HG03280 (cell line): ENCODE measurements at regions not wholly inside any gene's neighbourhood (a gene's known extent, or its start where the extent isn't known, plus 50 kb on each side); places are given as distances from the start of the nearest gene placed in this dataset.
"Not testable (repeated sequence)": the region's sequence is repeated elsewhere in the genome, so short reads cannot be mapped to it uniquely, and the experiment has no call there.

Experiments used
- ATAC-seq: cut with Tn5 transposase; IDR thresholded peaks from one replicate; pipeline ENCODE4 v1.9.1; 2021; ENCODE audit warnings: mild to moderate bottlenecking, moderate library complexity; ENCODE audit not compliant: unreplicated experiment

DNA sequence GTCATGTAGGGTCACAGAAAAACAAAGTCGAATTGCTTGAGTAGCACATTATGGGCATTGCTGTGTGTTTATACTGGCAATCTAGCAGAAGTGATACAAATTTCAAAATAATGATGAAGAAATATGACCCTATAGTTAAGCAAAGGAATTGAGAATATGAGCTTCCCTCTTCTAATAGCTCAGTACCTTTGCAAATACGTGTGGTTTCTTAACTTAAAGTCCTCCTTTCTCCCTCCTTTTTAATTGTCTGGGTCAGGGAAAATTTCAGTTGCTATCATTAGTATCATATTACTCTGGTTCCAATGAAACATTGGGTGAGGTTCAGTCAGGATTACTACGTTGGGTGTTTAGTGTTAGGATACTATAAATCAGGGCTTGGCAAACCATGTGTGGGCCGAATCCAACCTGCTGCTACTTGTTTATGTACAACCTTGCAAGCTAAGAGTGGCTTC lies 166.8 kb upstream of the CARMIL1 start:
- no peak for ATAC-seq

DNA sequence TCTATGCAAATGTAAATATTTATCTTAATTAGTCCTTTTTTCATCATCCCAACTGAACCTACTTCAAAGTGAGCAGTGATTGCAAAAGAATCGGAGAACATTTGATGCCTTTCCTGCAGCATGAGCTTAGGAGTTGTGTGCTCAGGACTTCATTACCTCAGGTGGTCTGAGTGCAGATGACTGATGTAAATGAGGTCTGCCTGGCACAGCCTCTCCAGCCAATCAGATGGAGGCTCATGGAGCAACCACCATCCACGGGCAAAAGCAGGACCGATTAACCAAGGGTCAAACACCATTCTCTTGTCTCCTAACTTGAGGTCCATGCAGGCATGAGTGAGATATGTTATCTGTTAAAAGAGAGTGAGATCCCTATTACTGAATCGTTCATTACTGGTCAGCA lies 165.7 kb upstream of the CARMIL1 start:
- no peak for ATAC-seq

DNA sequence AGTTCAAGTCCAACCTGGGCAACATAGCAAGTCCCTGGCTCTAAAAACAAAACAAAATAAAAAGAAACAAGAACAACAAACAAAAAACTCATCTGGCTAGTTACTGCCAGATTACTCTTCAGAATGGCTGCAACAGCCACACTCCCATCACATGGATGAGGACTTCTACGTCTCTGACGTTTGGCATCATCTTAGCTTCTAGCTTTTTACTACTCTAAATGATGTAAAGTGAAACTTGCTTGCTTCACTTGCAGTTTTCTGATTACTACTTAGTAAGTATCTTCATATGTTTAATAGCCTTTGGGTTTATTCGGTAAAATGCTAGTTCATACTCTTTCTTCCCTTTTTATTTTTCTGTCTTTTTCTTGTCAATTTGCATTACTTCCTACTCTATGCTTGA lies 161.1 kb upstream of the CARMIL1 start:
- no peak for ATAC-seq

DNA sequence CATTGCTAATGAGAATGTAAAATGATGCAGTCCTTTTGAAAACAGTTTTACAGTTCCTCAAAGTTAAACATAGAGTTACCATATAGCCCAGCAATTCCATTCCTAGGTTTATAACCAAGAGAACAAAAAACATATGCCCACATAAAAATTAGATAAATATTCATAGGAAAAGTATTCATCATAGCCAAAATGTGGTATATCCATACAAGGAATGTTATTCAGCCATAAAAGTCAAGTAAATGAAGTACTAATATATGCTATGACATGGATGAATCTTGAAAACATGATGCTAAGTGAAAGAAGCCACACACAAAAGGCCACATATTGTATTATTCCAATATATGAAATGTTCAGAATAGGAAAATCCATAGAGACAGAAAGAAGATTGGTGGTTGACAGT lies 158.0 kb upstream of the CARMIL1 start:
- ATAC-seq, result no peak

DNA sequence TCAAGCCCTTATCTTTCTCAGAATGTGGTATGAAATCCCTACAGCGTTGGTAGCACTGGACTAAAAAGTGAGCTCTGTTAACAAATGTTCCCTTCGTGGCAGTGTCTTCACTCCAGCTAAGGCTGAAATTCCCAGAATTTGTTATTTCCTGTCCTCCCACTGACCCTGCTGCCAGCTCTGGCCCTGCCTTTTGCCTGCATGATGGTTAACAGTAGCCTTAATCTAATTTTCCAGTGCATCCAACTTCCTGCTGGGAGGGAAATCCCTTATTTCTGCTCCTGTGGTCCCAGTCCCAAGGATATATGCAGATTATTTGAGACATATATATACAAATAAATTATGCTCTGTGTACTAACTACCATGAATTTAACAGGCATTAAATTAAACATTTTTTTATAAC lies 157.2 kb upstream of the CARMIL1 start:
- no peak for ATAC-seq

DNA sequence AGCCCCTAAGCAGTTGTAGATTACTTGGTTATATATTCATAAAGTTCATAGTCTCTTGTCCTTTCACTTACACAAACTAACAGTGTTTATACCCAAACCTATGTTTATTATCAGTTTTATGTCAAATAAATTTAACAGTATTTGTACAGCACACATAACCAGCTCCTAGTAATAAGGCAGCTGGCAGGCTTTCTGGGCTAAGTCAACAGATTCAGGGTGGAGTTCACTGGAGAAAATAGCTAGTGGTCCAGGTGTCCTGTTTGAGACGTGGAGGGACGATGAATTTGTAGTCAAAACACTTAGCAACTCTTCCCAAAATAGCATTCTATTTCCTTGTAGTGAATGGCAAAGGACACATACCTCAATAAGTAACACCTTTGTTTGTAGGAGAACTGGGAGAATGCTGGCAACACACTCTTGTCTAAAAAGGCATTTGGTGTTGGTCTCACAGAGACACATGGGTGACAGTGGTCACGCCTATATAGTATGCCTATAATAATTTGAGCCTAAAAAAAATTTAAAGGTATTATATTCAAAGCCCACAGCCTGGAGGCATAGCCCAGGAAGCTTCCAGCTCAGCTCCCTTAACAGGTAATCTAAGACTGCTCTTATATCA lies 156.4 kb upstream of the CARMIL1 start:
- ATAC-seq, result no peak

DNA sequence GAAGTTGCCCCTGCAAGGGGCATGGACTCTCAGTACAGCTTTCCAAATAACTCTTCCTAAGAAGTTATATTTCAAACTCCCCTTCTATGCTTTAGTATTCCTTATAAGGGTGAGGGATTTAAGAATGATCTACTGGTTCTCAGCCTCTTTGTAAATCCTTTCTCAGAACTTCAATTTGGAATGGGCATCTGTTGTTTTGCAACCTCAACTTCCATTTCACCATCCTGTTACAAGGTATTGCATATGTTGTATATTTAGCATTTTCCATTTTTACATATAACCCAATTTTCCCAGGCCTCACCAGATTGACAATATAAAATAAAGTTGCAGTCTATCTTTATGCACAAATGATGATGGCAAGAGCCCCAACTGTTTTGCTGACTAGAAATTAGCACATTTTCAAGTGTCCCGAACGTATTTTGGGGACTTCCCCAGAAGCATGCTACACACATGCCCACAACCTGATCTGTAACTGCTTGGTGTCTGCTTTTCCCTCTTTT lies 154.9 kb upstream of the CARMIL1 start:
- ATAC-seq, result no peak

DNA sequence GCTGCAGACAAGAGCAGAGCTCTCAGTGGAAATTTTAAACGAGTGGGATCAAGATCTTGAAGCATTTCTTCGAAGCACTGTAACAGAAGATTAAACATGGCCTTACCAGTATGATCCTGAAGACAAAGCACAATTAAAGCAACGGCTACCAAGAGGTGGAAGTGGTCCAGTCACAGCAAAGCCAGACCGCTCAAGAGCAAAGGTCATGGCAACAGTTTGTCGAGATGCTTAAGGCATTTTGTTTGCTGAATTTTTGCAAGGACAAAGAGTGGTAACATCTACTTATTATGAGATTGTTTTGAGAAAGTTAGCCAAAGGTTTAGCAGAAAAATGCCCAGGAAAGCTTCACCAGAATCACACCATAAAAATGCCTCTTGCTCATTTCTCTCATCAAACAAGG lies 153.4 kb upstream of the CARMIL1 start:
- no peak for ATAC-seq

DNA sequence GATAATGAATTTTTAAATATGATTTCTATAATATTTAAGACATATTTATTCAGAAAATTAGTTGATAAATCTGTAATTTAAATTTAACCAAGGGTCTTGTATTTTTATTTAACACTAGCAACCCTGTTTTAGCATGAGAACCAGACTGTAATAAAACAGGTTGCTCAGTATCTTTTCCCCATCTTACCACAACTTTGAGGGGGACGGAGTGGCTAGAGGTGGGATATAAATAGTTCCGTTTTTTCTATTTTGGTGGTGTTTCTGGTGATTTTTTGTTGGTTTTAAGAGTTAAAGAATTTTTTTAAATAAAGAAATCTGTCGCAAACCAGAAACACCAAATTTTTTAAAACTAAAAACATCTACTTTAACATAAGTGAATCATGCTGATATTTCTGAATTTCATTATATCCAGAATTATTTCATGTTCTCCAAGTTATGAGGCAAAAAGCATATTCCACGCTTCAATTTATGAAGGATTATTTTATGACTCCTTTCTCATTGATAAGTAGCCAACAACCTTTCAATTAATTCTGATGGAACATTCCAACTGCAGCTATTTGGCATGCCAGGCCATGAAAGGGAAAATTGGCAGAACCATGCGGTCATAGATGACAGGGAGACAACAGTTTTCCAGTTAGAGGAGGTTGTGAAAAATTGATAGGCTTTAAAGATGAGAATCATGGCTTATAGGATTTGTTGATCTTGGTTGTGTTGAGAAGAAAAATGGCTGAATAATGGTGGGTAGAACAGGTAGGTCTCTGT lies 151.9 kb upstream of the CARMIL1 start:
- ATAC-seq, result no peak

DNA sequence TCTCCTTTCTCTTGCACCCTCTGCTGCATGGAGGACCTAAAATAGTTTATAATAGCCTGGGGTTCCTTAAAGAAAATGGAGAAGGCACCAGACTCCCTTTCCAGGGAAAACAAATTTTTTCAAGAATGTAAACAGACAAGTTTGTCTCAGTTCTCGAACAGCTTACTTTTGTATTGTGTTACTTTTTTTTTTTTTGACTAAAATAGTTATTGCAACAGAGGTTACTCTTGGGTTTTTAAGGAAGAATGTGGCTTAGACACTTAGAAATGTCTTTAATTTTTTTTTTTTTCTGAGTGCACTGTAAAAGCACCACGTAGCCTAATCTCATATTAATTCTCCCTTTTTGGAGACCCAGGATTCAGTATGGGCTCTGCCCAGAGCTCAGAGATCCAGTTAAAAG lies 148.7 kb upstream of the CARMIL1 start:
- no peak for ATAC-seq

DNA sequence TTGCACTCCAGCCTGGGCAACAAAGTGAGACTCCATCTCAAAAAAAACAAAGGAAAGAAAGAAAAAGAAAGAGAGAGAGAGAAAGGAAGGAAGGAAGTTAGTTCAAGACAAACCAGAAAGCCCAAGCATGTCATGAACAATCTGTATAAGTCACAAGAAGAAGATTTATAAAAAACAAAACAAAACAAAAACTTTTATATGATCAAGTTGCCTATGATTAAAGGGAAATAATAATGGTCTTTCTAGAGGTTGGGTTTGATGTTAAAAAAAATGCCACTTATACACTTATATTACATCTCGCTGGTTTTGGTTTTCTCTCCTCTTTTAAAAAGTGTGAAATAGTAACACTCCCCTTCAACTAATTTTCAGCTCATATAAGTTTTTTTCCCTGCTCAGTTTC lies 146.2 kb upstream of the CARMIL1 start:
- no peak for ATAC-seq

DNA sequence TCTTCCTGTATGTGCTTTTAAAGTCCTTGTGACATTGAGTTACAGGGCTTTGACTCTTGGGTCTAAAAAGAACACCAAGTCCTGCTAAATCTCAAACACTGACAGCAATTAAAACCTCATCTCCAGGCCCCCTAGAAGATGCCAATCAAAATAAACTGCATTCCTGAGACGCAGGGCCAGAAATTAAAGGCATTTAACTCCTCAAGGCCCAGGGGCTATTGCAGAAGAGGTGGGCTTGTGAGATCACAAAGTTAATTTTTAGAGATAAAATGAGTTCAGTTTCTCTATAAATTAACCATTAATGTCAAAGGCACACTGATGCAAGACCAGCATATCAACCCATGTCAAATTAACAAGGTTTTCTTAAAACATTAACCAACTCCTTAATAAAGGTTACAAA lies 145.6 kb upstream of the CARMIL1 start:
- no peak for ATAC-seq

DNA sequence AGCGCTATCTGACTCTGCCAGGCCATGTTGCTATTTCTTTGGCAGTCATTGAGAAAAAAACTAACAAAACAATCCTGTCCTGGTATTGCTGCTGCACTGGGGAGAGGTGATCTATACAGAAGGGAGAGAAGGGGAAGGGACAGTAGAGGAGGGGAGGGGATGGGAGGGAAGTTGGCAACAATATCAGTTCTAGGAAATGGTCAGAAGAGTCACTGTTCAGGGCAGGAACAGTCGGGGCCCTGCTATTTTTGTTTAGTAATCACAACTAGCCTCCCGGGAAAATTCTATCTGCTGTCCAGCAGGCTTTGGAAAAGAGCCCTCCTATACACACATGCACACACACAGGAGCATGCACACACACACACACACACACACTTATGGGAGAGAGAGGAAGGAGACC lies 142.3 kb upstream of the CARMIL1 start:
- no peak for ATAC-seq

DNA sequence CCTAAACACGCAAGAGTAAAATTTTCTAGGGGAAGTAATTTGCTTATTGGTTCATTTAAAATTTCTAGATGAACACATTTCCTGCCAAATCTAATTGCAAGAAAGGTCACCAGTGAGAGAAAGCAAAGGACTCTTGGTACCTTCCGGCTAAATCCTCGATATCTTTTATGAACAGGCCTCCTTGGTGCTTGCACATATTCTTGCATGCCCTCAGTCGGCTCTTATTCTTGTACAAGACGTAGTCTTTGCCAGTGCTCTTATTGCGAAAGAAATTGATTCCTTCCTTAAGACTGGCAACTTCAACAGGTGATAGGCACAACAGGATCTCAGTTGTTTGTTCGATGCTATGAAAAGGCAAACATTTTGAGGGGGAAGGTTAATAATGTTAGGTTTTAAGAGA lies 141.7 kb upstream of the CARMIL1 start:
- ATAC-seq, result no peak

DNA sequence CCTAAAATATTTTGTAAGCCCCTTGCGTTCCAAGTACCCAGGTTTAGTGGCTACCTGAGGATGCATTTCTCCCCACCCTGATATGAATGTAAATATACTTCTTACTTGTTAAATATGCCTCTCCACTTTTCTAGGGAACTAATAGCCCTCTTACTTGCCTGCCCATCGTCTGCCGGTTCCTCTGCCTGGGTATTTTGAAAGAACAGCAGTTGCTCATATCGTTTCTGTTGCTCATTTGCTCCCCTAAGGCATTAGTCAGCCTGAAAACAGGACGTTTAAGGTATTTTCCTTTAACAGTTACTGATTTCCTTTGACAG lies 141.3 kb upstream of the CARMIL1 start:
- ATAC-seq, result no peak

DNA sequence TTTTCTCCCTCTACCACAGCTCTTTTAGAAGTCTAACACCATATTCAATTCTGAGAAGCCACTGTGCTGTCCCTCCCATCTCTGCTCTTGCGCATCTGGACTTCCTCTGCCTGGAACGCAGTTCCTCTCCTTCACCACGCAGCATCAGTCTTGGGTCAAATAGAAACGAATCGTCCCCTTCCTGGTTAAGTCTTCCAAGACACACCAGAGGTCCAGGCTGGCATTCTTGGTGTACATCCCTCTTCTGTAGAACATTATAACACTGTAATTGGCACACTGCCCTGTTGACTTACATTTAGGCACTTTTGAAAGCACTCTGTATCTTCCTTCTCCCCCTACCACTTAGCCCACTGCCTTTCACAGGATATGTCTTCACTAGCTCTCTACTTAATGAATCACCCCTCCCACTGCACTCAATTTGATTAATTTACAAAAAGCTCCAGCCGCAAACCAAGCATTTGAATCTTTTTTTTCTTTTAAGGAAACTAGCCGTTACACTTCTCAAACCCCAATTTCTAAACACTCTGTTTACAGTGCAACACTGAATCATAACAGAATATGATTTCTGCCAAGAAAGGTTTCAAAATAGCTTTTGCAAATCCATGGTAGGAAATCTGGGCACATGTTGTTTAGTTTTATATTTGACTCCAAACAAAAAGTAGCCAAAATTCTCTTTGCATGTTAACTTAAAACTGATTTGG lies 140.8 kb upstream of the CARMIL1 start:
- ATAC-seq, result peak; percentile 91

DNA sequence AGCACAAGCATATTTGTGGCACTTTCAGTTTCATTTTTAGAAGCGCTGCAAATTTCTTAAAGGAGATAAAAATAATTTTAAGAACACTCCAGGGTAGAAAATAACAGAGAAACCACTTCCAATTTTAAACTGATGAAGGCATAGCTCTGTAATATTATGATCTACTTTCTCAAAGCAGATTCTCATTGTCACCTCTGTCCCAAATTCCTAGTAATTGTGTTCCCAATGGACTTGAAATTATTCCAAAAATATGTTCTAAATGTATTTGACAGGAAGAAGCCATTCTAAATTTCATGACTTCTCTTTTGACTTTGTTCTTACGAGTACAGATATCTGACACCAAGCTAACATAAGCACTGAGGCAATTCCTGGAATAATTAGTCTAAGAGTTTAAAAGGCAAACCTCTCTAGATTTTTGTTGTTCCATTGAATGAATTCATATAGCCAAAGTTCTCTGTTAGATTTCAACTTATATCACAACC lies 140.2 kb upstream of the CARMIL1 start:
- no peak for ATAC-seq

DNA sequence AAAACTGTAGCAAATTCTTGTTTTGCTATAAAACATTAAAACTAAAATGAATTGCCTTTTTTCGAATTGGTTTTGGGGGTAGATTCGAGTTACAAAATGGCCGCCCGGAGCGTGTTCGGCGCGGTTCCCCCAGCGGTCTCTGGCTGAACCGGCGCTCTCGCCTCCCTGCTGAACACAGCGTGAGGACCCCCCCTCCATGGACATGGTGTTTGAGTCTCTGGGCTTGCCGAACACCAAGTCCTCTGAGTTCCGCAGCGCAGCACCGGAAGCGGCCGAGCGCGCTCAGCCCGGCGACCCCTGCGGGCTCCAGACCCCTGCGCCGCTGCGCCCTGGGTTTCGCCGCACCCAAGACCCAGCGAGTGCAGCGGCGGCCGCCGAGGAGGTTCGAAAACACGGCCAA lies 139.6 kb upstream of the CARMIL1 start:
- not testable (repeated sequence) for ATAC-seq

DNA sequence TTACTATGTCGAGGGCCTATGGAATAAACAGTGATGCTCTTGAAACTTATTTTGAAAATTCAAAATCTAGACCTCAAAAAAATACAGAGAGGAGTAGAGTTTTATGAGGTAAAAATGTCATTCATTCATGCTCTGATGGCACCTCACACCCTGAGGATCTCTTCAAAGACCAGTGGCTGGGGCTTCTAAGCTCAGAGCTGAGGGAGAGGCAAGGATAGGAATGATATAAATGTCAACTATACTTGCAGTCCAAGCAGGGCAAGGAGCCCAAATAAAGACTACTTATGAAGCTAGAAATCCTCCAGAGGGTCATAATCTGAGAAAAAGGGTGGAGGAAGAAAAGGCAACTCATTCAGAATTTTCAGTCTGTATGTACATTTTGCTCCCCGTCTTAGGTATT lies 136.7 kb upstream of the CARMIL1 start:
- ATAC-seq, result no peak

DNA sequence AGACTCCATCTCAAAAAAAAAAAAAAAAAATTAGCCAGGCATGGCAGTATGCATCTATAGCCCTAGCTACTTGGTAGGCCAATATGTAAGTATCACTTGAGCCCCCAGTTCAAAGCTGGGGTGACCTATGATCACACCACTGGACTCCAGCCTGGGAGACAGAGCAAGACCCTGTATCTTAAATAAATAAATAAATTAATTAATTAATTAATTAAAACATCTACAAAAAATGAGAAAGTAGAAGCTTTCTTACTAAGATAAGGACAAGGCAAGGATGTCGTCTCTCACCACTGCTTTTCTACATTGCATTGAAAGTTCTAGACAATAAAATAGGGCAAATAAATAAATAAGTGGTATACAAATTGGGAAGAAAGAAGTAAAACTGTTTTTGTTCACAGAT lies 134.3 kb upstream of the CARMIL1 start:
- ATAC-seq, result no peak

DNA sequence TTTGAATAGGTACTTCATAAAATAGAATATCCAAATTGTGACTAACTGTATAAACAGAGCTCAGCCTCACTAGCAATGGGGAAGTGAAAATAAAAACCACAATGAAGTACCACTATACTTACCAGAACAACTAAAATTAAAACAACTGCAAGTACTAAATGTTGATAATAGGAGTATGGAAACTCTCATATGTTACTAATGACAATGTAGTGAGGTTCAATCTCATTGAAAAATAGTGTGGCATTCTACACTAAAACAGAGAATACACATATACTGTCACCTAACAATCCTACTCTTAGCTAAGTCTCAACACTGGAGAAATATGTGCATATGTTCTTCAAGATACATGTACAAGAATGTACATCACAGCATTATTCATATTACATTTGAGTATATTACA lies 132.0 kb upstream of the CARMIL1 start:
- ATAC-seq, result peak; percentile 96

DNA sequence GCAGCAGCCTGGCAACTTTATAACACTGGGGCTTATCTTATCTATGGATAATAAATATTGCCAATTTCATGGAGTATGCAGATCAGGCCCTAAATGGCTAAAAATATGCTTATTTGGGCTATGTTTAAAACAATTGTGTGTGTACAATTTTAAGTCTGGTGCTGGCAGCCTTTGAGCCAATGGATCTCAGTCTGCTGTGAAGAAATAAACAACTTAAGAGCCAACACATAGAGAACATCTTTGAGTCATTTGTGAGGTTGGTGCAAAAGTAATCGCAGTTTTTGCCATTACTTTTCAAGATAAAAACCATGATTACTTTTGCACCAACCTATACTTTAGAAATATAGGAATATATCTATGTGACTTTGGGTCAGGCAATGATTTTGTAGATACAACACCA lies 129.1 kb upstream of the CARMIL1 start:
- no peak for ATAC-seq
